ENCODE measurements at regions not wholly inside any gene's neighbourhood (a gene's known extent, or its start where the extent isn't known, plus 50 kb on each side); places are given as distances from the start of the nearest gene placed in this dataset.
"Not testable (repeated sequence)": the region's sequence is repeated elsewhere in the genome, so short reads cannot be mapped to it uniquely, and the experiment has no call there.

DNA sequence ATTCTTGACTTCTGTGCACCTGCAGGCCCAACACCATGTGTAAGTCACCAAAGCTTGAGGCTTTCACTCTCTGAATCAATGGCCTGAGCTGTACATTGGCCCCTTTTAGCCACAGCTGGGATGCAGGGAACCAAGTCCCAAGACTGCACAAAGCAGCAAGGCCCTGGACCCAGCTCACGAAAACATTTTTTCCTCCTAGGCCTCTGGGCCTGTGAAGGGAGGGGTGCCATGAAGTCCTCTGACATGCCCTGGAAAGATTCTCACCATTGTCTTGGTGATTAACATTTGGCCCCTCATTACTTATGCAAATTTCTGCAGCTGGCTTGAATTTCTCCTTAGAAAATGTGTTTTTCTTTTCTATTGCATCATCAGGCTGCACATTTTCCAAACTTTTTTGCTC is 398.6 kb downstream of the DMRTA1 start:
- H3K23ac ChIP-seq (ENCODE audit: low read length); H4K91ac ChIP-seq (ENCODE audit: low read depth, low read length); DNase-seq; H3K4me1 ChIP-seq (ENCODE audit: control insufficient read depth in 1 of 2, insufficient read depth in 2 of 2, low read length in 2 of 2); H3K4me3 ChIP-seq (ENCODE audit: low read depth, low read length); H3K9ac ChIP-seq (ENCODE audit: low read length); H4K8ac ChIP-seq (ENCODE audit: low read depth, low read length); H3K9me3 ChIP-seq (ENCODE audit: insufficient read depth, low read depth, low read length); H3K14ac ChIP-seq (ENCODE audit: low read length); H3K18ac ChIP-seq (ENCODE audit: low read length); H4K12ac ChIP-seq (ENCODE audit: low read depth, low read length); H3K79me1 ChIP-seq (ENCODE audit: low read length); H2BK120ac ChIP-seq (ENCODE audit: insufficient read depth, low read length, poor library complexity); H3K36me3 ChIP-seq (ENCODE audit: control insufficient read depth in 1 of 2, insufficient read depth in 2 of 2, low read length in 2 of 2); H3K27ac ChIP-seq (ENCODE audit: low read depth, low read length); H2BK5ac ChIP-seq (ENCODE audit: low read depth, low read length, poor library complexity); H3K4ac ChIP-seq (ENCODE audit: low read depth, low read length); H3K79me2 ChIP-seq (ENCODE audit: control insufficient read depth, insufficient read depth, low read length, poor library complexity); H2AK5ac ChIP-seq (ENCODE audit: low read length); H2AFZ ChIP-seq (ENCODE audit: insufficient read depth, low read length, poor library complexity); H3K27me3 ChIP-seq (ENCODE audit: insufficient read depth, low read length); H2BK12ac ChIP-seq (ENCODE audit: low read length); H3K4me2 ChIP-seq (ENCODE audit: low read length): not testable (repeated sequence)
- WGBS (ENCODE audit: extremely low coverage, insufficient coverage, insufficient read length): no CpG with 5 or more reads among the region's 1 CpG

DNA sequence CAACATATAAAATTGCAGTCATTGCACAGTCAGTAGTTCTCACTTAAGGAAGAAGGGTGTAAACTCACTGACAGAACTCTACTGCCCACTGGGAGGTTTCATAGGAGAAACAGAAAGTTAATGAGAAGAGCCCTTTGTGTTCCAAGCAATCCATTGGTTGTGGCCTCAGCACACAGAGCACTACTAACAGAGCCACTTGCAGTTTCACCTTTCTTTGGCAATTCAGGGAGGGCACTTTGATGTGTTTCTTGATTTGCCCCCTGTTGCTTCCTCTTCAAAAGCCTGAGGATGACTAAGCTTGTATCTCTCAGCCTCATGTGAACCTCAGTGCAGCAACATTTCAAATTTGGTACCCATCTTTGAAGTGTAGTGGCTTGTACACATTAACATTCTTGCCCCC is 409.4 kb downstream of the DMRTA1 start:
- H3K4me3 ChIP-seq (ENCODE audit: low read depth, low read length): no peak overlapping the region

DNA sequence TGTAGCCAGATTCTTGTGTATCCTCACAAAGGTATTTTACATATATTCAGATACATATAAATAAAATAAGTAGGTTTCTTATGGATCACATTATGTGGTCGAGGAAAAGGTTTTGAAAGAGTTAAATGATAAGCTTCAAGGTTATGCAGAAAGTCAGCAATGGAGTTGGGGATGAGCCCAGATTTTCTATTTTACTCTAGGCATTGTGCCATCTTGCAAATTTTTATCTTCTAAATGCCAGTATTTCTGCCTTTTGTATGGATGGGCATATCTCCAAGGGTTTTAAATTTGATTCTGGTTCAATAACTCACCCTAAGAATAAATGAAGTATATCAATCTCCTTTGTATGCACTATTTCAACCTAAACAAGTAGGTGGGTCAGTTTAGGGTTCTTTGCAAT is 410.7 kb downstream of the DMRTA1 start:
- H3K36me3 ChIP-seq (ENCODE audit: control insufficient read depth in 1 of 2, insufficient read depth in 2 of 2, low read length in 2 of 2): no peaks in the 10 kb centered on the region
- H2AK5ac ChIP-seq (ENCODE audit: low read length): no peak overlapping the region
- no peak overlapping the region for H4K12ac ChIP-seq (ENCODE audit: low read depth, low read length)
- H3K4me2 ChIP-seq (ENCODE audit: low read length): no peak overlapping the region
- no peak overlapping the region for H2BK120ac ChIP-seq (ENCODE audit: insufficient read depth, low read length, poor library complexity)
- no peaks in the 10 kb centered on the region for H3K79me2 ChIP-seq (ENCODE audit: control insufficient read depth, insufficient read depth, low read length, poor library complexity)
- H2BK12ac ChIP-seq (ENCODE audit: low read length): no peak overlapping the region
- H3K18ac ChIP-seq (ENCODE audit: low read length): no peak overlapping the region
- no peak overlapping the region for H4K8ac ChIP-seq (ENCODE audit: low read depth, low read length)
- no peaks in the 10 kb centered on the region for H3K9me3 ChIP-seq (ENCODE audit: insufficient read depth, low read depth, low read length)
- H3K4ac ChIP-seq (ENCODE audit: low read depth, low read length): no peak overlapping the region
- WGBS (ENCODE audit: extremely low coverage, insufficient coverage, insufficient read length): 100% methylated on average over 1 of the region's 1 CpG
- H4K91ac ChIP-seq (ENCODE audit: low read depth, low read length): no peak overlapping the region
- no peak overlapping the region for H2AFZ ChIP-seq (ENCODE audit: insufficient read depth, low read length, poor library complexity)
- H3K27me3 ChIP-seq (ENCODE audit: insufficient read depth, low read length): no peaks in the 10 kb centered on the region
- H3K14ac ChIP-seq (ENCODE audit: low read length): no peak overlapping the region
- no peak overlapping the region for H3K4me3 ChIP-seq (ENCODE audit: low read depth, low read length)
- H3K23ac ChIP-seq (ENCODE audit: low read length): no peak overlapping the region
- no peak overlapping the region for H3K9ac ChIP-seq (ENCODE audit: low read length)
- no peak overlapping the region for H3K27ac ChIP-seq (ENCODE audit: low read depth, low read length)
- H3K4me1 ChIP-seq (ENCODE audit: control insufficient read depth in 1 of 2, insufficient read depth in 2 of 2, low read length in 2 of 2): no peaks in the 10 kb centered on the region
- H2BK5ac ChIP-seq (ENCODE audit: low read depth, low read length, poor library complexity): no peak overlapping the region
- no peaks in the 10 kb centered on the region for H3K79me1 ChIP-seq (ENCODE audit: low read length)
- no peak for DNase-seq

More for the DNA sequence above, 409.4 kb downstream of the DMRTA1 start:
- H3K4ac ChIP-seq (ENCODE audit: low read depth, low read length): no peak overlapping the region
- H3K27me3 ChIP-seq (ENCODE audit: insufficient read depth, low read length): no peaks in the 10 kb centered on the region
- H4K91ac ChIP-seq (ENCODE audit: low read depth, low read length): no peak overlapping the region
- no peaks in the 10 kb centered on the region for H3K4me1 ChIP-seq (ENCODE audit: control insufficient read depth in 1 of 2, insufficient read depth in 2 of 2, low read length in 2 of 2)
- H3K18ac ChIP-seq (ENCODE audit: low read length): no peak overlapping the region
- no peak overlapping the region for H2BK120ac ChIP-seq (ENCODE audit: insufficient read depth, low read length, poor library complexity)
- H3K36me3 ChIP-seq (ENCODE audit: control insufficient read depth in 1 of 2, insufficient read depth in 2 of 2, low read length in 2 of 2): no peaks in the 10 kb centered on the region
- no peak for DNase-seq
- no peak overlapping the region for H4K8ac ChIP-seq (ENCODE audit: low read depth, low read length)
- H3K9me3 ChIP-seq (ENCODE audit: insufficient read depth, low read depth, low read length): no peaks in the 10 kb centered on the region
- H2BK5ac ChIP-seq (ENCODE audit: low read depth, low read length, poor library complexity): no peak overlapping the region
- no peak overlapping the region for H3K4me2 ChIP-seq (ENCODE audit: low read length)
- no peak overlapping the region for H2AK5ac ChIP-seq (ENCODE audit: low read length)
- H2AFZ ChIP-seq (ENCODE audit: insufficient read depth, low read length, poor library complexity): no peak overlapping the region
- no peak overlapping the region for H3K27ac ChIP-seq (ENCODE audit: low read depth, low read length)
- H3K79me2 ChIP-seq (ENCODE audit: control insufficient read depth, insufficient read depth, low read length, poor library complexity): no peaks in the 10 kb centered on the region
- no peak overlapping the region for H3K9ac ChIP-seq (ENCODE audit: low read length)
- H3K23ac ChIP-seq (ENCODE audit: low read length): no peak overlapping the region
- H2BK12ac ChIP-seq (ENCODE audit: low read length): no peak overlapping the region
- H3K79me1 ChIP-seq (ENCODE audit: low read length): no peaks in the 10 kb centered on the region
- no peak overlapping the region for H4K12ac ChIP-seq (ENCODE audit: low read depth, low read length)
- no peak overlapping the region for H3K14ac ChIP-seq (ENCODE audit: low read length)

DNA sequence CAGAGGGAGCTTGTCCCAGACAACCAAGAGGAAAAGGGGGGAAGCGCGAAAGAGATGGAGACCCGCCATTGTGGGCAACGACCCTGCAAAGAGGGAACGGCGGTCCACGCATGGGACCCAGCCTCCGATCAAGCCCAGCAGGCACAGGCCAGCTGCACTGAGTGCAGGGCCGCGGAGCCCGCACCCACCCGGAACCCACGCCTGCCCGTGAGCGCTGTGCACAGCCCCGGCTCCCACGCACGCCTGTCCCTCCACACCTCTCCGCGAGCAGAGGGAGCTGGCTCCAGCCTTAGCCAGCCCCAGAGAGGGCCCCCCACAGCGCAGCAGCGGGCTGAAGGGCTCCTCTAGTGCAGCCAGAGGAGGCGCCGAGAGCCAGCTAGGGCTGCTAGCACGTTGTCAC is 416.5 kb downstream of the DMRTA1 start:
- no peak overlapping the region for H4K12ac ChIP-seq (ENCODE audit: low read depth, low read length)
- H3K4me1 ChIP-seq (ENCODE audit: control insufficient read depth in 1 of 2, insufficient read depth in 2 of 2, low read length in 2 of 2): no peaks in the 10 kb centered on the region
- H3K27me3 ChIP-seq (ENCODE audit: insufficient read depth, low read length): no peaks in the 10 kb centered on the region
- H2AFZ ChIP-seq (ENCODE audit: insufficient read depth, low read length, poor library complexity): no peak overlapping the region
- no peak overlapping the region for H4K91ac ChIP-seq (ENCODE audit: low read depth, low read length)
- H2BK12ac ChIP-seq (ENCODE audit: low read length): no peak overlapping the region
- no peak overlapping the region for H2BK5ac ChIP-seq (ENCODE audit: low read depth, low read length, poor library complexity)
- no peaks in the 10 kb centered on the region for H3K79me2 ChIP-seq (ENCODE audit: control insufficient read depth, insufficient read depth, low read length, poor library complexity)
- peaks cover 4% of the 10 kb centered on the region for H3K9me3 ChIP-seq (ENCODE audit: insufficient read depth, low read depth, low read length)
- H3K9ac ChIP-seq (ENCODE audit: low read length): no peak overlapping the region
- no peak overlapping the region for H4K8ac ChIP-seq (ENCODE audit: low read depth, low read length)
- no peak overlapping the region for H3K4ac ChIP-seq (ENCODE audit: low read depth, low read length)
- H3K79me1 ChIP-seq (ENCODE audit: low read length): no peaks in the 10 kb centered on the region
- no peak overlapping the region for H2AK5ac ChIP-seq (ENCODE audit: low read length)
- no peak overlapping the region for H3K14ac ChIP-seq (ENCODE audit: low read length)
- WGBS (ENCODE audit: extremely low coverage, insufficient coverage, insufficient read length): no CpG with 5 or more reads among the region's 25 CpGs
- H3K4me3 ChIP-seq (ENCODE audit: low read depth, low read length): no peak overlapping the region
- H3K27ac ChIP-seq (ENCODE audit: low read depth, low read length): no peak overlapping the region
- H3K23ac ChIP-seq (ENCODE audit: low read length): no peak overlapping the region
- no peaks in the 10 kb centered on the region for H3K36me3 ChIP-seq (ENCODE audit: control insufficient read depth in 1 of 2, insufficient read depth in 2 of 2, low read length in 2 of 2)
- no peak overlapping the region for H3K18ac ChIP-seq (ENCODE audit: low read length)
- no peak overlapping the region for H2BK120ac ChIP-seq (ENCODE audit: insufficient read depth, low read length, poor library complexity)
- DNase-seq: no peak
- no peak overlapping the region for H3K4me2 ChIP-seq (ENCODE audit: low read length)

DNA sequence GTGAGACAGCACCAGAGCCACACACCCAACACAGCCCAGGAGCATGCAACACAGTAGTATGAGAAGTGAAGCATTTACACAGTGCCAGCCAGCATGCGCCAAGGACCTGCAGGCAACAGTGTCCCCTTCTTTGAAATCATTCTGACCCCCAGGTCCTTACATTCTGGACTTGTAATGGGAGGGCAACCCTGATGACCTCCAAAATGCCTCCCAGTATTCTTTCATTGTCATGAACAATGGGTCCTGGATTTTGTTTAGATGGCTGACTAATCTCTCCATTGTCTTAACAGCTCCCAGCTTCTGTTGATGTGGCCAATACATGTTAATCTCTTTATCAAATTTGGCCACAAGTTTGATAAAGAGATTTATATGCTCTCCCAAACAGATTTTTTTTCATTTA is 417.1 kb downstream of the DMRTA1 start:
- H2AFZ ChIP-seq (ENCODE audit: insufficient read depth, low read length, poor library complexity): no peak overlapping the region

More for the DNA sequence above, 417.1 kb downstream of the DMRTA1 start:
- WGBS (ENCODE audit: extremely low coverage, insufficient coverage, insufficient read length): no CpG with 5 or more reads among the region's 1 CpG
- Histone ChIP-seq H4K8ac (ENCODE audit: low read depth, low read length) (no peak overlapping the region), H3K4me3 (ENCODE audit: low read depth, low read length) (no peak overlapping the region), H3K4me2 (ENCODE audit: low read length) (no peak overlapping the region), H2BK120ac (ENCODE audit: insufficient read depth, low read length, poor library complexity) (no peak overlapping the region), H3K9me3 (ENCODE audit: insufficient read depth, low read depth, low read length) (peaks cover 4% of the 10 kb centered on the region), H3K27ac (ENCODE audit: low read depth, low read length) (no peak overlapping the region), H2BK5ac (ENCODE audit: low read depth, low read length, poor library complexity) (no peak overlapping the region), H4K12ac (ENCODE audit: low read depth, low read length) (no peak overlapping the region), H3K4ac (ENCODE audit: low read depth, low read length) (no peak overlapping the region), H2AK5ac (ENCODE audit: low read length) (no peak overlapping the region), H3K23ac (ENCODE audit: low read length) (no peak overlapping the region), H3K27me3 (ENCODE audit: insufficient read depth, low read length) (no peaks in the 10 kb centered on the region), H3K18ac (ENCODE audit: low read length) (no peak overlapping the region), H3K79me2 (ENCODE audit: control insufficient read depth, insufficient read depth, low read length, poor library complexity) (no peaks in the 10 kb centered on the region), H3K9ac (ENCODE audit: low read length) (no peak overlapping the region), H3K14ac (ENCODE audit: low read length) (no peak overlapping the region), H2BK12ac (ENCODE audit: low read length) (no peak overlapping the region), H3K4me1 (ENCODE audit: control insufficient read depth in 1 of 2, insufficient read depth in 2 of 2, low read length in 2 of 2) (no peaks in the 10 kb centered on the region), H4K91ac (ENCODE audit: low read depth, low read length) (no peak overlapping the region), H3K79me1 (ENCODE audit: low read length) (no peaks in the 10 kb centered on the region), H3K36me3 (ENCODE audit: control insufficient read depth in 1 of 2, insufficient read depth in 2 of 2, low read length in 2 of 2) (no peaks in the 10 kb centered on the region)
- DNase-seq: no peak
